Neural cell (in vitro differentiated cells): ENCODE measurements at regions not wholly inside any gene's neighbourhood (a gene's known extent, or its start where the extent isn't known, plus 50 kb on each side); places are given as distances from the start of the nearest gene placed in this dataset.

ENCODE experiments used
- CTCF ChIP-seq: fragments of 450-650 bp; IDR thresholded peaks from 2 replicates; pipeline ENCODE4 v1.5.1; 2014; ENCODE audit warnings: antibody characterized with exemption, mild to moderate bottlenecking, moderate library complexity; ENCODE audit not compliant: poor library complexity, severe bottlenecking
- EZH2 ChIP-seq: fragments of 200-600, 300-800 bp; shearing (Covaris generic), sonication (generic); IDR thresholded peaks from 2 replicates; pipeline ENCODE4 v1.6.1; 2014; ENCODE audit warnings: antibody characterized with exemption, low read length, borderline replicate concordance, mild to moderate bottlenecking; ENCODE audit not compliant: insufficient read depth, poor library complexity, severe bottlenecking
- POLR2AphosphoS5 ChIP-seq: IDR thresholded peaks from 2 replicates; pipeline ENCODE4 v1.6.1; 2012
- TAF1 ChIP-seq: IDR thresholded peaks from 2 replicates; pipeline ENCODE4 v1.6.1; 2012; ENCODE audit warnings: low read depth
- TF ChIP-seq, protein P1 (sequence below): IDR thresholded peaks from 2 replicates; pipeline ENCODE4 v1.6.1; 2012; ENCODE audit warnings: borderline replicate concordance

GRCh38 chr3:66803206-66803605 is 194.9 kb upstream of the KBTBD8 start:
- TF ChIP-seq EZH2 (no peak), CTCF (no peak), POLR2AphosphoS5 (no peak), TAF1 (no peak)
- TF ChIP-seq, protein P1, sequence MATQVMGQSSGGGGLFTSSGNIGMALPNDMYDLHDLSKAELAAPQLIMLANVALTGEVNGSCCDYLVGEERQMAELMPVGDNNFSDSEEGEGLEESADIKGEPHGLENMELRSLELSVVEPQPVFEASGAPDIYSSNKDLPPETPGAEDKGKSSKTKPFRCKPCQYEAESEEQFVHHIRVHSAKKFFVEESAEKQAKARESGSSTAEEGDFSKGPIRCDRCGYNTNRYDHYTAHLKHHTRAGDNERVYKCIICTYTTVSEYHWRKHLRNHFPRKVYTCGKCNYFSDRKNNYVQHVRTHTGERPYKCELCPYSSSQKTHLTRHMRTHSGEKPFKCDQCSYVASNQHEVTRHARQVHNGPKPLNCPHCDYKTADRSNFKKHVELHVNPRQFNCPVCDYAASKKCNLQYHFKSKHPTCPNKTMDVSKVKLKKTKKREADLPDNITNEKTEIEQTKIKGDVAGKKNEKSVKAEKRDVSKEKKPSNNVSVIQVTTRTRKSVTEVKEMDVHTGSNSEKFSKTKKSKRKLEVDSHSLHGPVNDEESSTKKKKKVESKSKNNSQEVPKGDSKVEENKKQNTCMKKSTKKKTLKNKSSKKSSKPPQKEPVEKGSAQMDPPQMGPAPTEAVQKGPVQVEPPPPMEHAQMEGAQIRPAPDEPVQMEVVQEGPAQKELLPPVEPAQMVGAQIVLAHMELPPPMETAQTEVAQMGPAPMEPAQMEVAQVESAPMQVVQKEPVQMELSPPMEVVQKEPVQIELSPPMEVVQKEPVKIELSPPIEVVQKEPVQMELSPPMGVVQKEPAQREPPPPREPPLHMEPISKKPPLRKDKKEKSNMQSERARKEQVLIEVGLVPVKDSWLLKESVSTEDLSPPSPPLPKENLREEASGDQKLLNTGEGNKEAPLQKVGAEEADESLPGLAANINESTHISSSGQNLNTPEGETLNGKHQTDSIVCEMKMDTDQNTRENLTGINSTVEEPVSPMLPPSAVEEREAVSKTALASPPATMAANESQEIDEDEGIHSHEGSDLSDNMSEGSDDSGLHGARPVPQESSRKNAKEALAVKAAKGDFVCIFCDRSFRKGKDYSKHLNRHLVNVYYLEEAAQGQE: no peak
